SHP77 treated with DMSO at 0.1 percent for 48 hours (cell line): ENCODE measurements at regions not wholly inside any gene's neighbourhood (a gene's known extent, or its start where the extent isn't known, plus 50 kb on each side); places are given as distances from the start of the nearest gene placed in this dataset.

ENCODE experiments used
- DNase-seq: peaks from one replicate; lab custom pipeline; 2025; lab: John Stamatoyannopoulos, UW

- no peak for DNase-seq
These were observed 105.8 kb downstream of the BAMBI start for GRCh38 chr10:28783087-28783486.

- DNase-seq: no peak
These were observed 107.7 kb downstream of the BAMBI start for GRCh38 chr10:28785018-28785417.

- no peak for DNase-seq
These were observed 110.9 kb downstream of the BAMBI start for GRCh38 chr10:28788252-28788651.

- no peak for DNase-seq
These were observed 111.4 kb downstream of the BAMBI start for GRCh38 chr10:28788762-28789161.

GRCh38 chr10:28790146-28790545 lies 112.8 kb downstream of the BAMBI start:
- DNase-seq: peak; percentile 69

GRCh38 chr10:28793482-28793881 lies 116.2 kb downstream of the BAMBI start:
- DNase-seq: no peak

- DNase-seq: no peak
These were observed 117.7 kb downstream of the BAMBI start for GRCh38 chr10:28794986-28795385.

- DNase-seq: no peak
These were observed 119.5 kb downstream of the BAMBI start for GRCh38 chr10:28796606-28797512.

GRCh38 chr10:28797904-28798371 lies 120.6 kb downstream of the BAMBI start:
- DNase-seq: no peak

- no peak for DNase-seq
These were observed 121.2 kb downstream of the BAMBI start for GRCh38 chr10:28798428-28798955.

- DNase-seq: no peak
These were observed 121.6 kb downstream of the BAMBI start for GRCh38 chr10:28798964-28799363.

GRCh38 chr10:28800144-28800543 lies 122.8 kb downstream of the BAMBI start:
- DNase-seq: no peak

- DNase-seq: no peak
These were observed 123.9 kb downstream of the BAMBI start for GRCh38 chr10:28801247-28801646.

- no peak for DNase-seq
These were observed 124.5 kb downstream of the BAMBI start for GRCh38 chr10:28801869-28802268.

GRCh38 chr10:28805390-28805789 lies 128.1 kb downstream of the BAMBI start:
- no peak for DNase-seq

GRCh38 chr10:28806488-28806941 lies 129.2 kb downstream of the BAMBI start:
- DNase-seq: no peak

GRCh38 chr10:28806951-28807759 lies 129.8 kb downstream of the BAMBI start:
- no peak for DNase-seq

- DNase-seq: no peak
These were observed 130.7 kb downstream of the BAMBI start for GRCh38 chr10:28807760-28808613.

- no peak for DNase-seq
These were observed 131.4 kb downstream of the BAMBI start for GRCh38 chr10:28808693-28809092.

- DNase-seq: no peak
These were observed 132.9 kb downstream of the BAMBI start for GRCh38 chr10:28810057-28810870.
